ENCODE measurements at regions not wholly inside any gene's neighbourhood (a gene's known extent, or its start where the extent isn't known, plus 50 kb on each side); places are given as distances from the start of the nearest gene placed in this dataset.

DNA sequence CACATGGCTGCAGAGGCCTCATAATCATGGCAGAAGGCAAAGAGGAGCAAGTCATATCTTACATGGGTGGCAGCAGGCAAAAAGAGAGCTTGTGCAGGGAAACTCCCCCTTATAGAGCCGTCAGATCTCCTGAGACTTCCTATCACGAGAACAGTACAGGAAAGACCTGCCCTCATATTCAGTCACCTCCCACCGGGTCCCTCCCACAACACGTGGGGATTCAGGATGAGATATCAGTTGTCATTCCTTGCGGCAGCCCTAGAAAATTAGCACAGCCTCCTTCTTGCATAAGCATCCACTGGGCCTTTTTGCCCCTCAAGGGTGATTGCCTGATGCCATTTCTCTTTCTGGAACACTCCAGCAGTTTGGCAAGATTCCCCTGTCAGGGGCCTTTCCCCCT, 61.7 kb upstream of the STX18 start:
- Histone ChIP-seq H3K9me3 (replicated peaks; ENCODE audit: control insufficient read depth, insufficient read depth, low read depth, low read length) (no peaks in the 10 kb centered on the region), H3K36me3 (ENCODE audit: control insufficient read depth, insufficient read depth, low read length) (no peaks in the 10 kb centered on the region), H4K20me1 (replicated peaks; ENCODE audit: control insufficient read depth, insufficient read depth, low read length) (0 out of 2 replicates have a peak, but pooled peaks cover 4% of the 10 kb centered on the region), H3K27ac (ENCODE audit: extremely low read depth, low read depth, low read length) (no peak overlapping the region), H3K79me2 (ENCODE audit: control insufficient read depth, insufficient read depth, low read length) (no peaks in the 10 kb centered on the region), H3K9ac (ENCODE audit: insufficient read depth in 1 of 2, low read depth in 2 of 2, low read length in 2 of 2) (no peak overlapping the region), H3K4me1 (replicated peaks in 1 of 2; ENCODE audit: control insufficient read depth in 2 of 2, insufficient read depth in 2 of 2, low read length in 2 of 2) (peaks cover 0 to 7% of the 10 kb centered on the region in 2 experiments; a peak in 2 of 5 replicates), H3K9me1 (ENCODE audit: control insufficient read depth, insufficient read depth, low read length) (no peaks in the 10 kb centered on the region), H2AFZ (ENCODE audit: low read depth, low read length) (no peak overlapping the region), H3K27me3 (ENCODE audit: control insufficient read depth in 2 of 2, insufficient read depth in 2 of 2, low read length in 2 of 2) (peaks cover 4 to 24% of the 10 kb centered on the region in 2 experiments; a peak in 4 of 5 replicates), H3K4me2 (ENCODE audit: insufficient read depth, low read length) (no peak overlapping the region), H3K4me3 (no peak overlapping the region)
- POLR2A ChIA-PET: interaction anchor here (0.7 kb wide), 1 partner anchor 1428 kb away, joined by 3 read pairs; no protein-coding TSS in a partner anchor
- FAIRE-seq (no peak), DNase-seq (ENCODE audit: extremely low read depth in 1 of 4, low spot score in 3 of 4) (peak in 1 of 4 experiments; percentile 27), ATAC-seq (peak; percentile 82)
- TF ChIP-seq, protein P1, sequence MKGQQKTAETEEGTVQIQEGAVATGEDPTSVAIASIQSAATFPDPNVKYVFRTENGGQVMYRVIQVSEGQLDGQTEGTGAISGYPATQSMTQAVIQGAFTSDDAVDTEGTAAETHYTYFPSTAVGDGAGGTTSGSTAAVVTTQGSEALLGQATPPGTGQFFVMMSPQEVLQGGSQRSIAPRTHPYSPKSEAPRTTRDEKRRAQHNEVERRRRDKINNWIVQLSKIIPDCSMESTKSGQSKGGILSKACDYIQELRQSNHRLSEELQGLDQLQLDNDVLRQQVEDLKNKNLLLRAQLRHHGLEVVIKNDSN (CRISPR knock-in tag; IDR thresholded peaks at IDR 0.05): 0 out of 2 replicates have a peak, but pooled peaks have one; percentile 24
- TF ChIP-seq CEBPB (tag; IDR thresholded peaks at IDR 0.05) (0 out of 2 replicates have a peak, but pooled peaks have one; percentile 18), BHLHE40 (IDR thresholded peaks at IDR 0.05; ENCODE audit: low read length) (peak; percentile 51; the same call in 1 of the 2 replicates), CHD2 (IDR thresholded peaks at IDR 0.05; ENCODE audit: low read depth, low read length) (peak; percentile 36; the same call in 1 of the 2 replicates), L3MBTL2 (IDR thresholded peaks at IDR 0.05) (0 out of 2 replicates have a peak, but pooled peaks have one; percentile 12), ZNF324 (CRISPR knock-in tag; IDR thresholded peaks at IDR 0.05) (no peak)
- TF ChIP-seq, protein P2, sequence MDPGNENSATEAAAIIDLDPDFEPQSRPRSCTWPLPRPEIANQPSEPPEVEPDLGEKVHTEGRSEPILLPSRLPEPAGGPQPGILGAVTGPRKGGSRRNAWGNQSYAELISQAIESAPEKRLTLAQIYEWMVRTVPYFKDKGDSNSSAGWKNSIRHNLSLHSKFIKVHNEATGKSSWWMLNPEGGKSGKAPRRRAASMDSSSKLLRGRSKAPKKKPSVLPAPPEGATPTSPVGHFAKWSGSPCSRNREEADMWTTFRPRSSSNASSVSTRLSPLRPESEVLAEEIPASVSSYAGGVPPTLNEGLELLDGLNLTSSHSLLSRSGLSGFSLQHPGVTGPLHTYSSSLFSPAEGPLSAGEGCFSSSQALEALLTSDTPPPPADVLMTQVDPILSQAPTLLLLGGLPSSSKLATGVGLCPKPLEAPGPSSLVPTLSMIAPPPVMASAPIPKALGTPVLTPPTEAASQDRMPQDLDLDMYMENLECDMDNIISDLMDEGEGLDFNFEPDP (CRISPR knock-in tag; IDR thresholded peaks at IDR 0.05): no peak
- TF ChIP-seq, protein P3, sequence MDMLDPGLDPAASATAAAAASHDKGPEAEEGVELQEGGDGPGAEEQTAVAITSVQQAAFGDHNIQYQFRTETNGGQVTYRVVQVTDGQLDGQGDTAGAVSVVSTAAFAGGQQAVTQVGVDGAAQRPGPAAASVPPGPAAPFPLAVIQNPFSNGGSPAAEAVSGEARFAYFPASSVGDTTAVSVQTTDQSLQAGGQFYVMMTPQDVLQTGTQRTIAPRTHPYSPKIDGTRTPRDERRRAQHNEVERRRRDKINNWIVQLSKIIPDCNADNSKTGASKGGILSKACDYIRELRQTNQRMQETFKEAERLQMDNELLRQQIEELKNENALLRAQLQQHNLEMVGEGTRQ (CRISPR knock-in tag; IDR thresholded peaks at IDR 0.05): peak; percentile 55
- intact Hi-C loops (cut with micrococcal nuclease): no loop called here
- no TSS peak for BruUV-seq (replicated peaks)
- 0% methylated on average over 5 of the region's 5 CpGs for WGBS (ENCODE audit: insufficient coverage, low coverage, missing lambda C conversion rate)
- in situ Hi-C loops (cut with MboI): no loop called here
- CTCF ChIA-PET (ENCODE audit: low intra/inter-chr PET ratio): no interaction called here

Measured in K562 (cell line).